Activated CD4-positive, alpha-beta T cell treated with anti-CD3 and anti-CD28 coated beads, Interleukin-2, Interleukin-6, amounts not matched to agents 100 ng/mL and 50 ng/mL, durations not matched to agents 16 hours and 8 hours (primary cell): ENCODE measurements at regions not wholly inside any gene's neighbourhood (a gene's known extent, or its start where the extent isn't known, plus 50 kb on each side); places are given as distances from the start of the nearest gene placed in this dataset.
A peak's percentile ranks its signal among the peaks of the same experiment; 100 is the strongest.

Source experiments
- DNase-seq: peaks from one replicate; pipeline ENCODE4 v3.0.0-alpha.2; 2020

GRCh38 chr13:24012648-24013047, 115.3 kb upstream of the C1QTNF9B start:
- no peak for DNase-seq

- no peak for DNase-seq
Observed at GRCh38 chr13:24013189-24013588, 115.9 kb upstream of the C1QTNF9B start.

DNA sequence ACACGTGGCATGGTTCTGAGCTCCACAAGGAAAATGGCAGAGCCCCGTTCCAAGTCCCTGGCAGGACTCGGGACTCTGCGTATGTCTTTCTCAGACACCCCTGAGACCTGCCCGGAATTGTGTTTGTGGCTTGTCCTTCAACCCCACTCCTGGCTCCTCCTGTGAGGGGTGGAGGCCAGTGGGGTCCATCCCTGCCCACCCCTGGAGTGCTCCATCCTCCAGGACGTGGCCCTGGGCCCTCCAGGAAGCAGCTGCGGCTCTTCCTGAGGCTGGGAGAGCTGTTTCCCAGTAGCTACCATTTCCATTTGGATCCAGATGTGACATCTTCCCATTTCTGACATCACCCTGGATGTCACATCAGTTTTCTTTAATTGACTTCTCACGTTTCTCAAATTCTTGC, 118.7 kb upstream of the C1QTNF9B start:
- DNase-seq: no peak

DNA sequence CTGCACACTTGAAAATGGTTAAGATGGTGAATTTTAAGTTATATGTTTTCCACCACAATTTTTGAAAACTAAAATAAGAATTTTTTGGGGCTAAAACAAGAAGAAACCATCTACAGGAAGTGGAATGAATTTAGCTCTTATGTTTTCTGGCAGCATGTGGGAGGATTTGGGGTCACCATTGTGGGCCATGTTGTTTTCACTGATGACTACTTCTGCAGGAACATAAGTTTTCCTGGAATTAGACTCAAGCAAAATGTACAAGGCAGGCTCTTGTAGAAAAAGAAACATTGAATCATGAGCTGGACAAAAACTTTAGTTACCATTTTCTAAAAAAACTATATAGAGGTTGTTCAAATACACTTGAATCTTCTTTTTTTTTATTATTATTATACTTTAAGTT, 125.3 kb upstream of the C1QTNF9B start:
- no peak for DNase-seq

DNA sequence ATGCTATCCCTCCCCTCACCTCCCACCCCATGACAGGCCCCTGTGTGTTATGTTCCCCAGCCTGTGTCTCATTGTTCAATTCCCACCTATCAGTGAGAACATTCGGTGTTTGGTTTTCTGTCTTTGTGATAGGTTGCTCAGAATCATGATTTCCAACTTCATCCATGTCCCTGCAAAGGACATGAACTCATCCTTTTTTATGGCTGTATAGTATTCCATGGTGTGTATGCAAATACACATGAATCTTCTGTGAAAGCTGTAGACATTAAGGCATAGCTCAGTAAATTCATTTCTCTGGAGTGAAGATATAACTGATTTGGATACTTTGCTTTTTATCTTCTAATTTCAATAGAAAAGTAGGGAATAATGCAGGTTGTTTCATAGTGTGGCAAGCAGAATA, 125.8 kb upstream of the C1QTNF9B start:
- DNase-seq: no peak

DNA sequence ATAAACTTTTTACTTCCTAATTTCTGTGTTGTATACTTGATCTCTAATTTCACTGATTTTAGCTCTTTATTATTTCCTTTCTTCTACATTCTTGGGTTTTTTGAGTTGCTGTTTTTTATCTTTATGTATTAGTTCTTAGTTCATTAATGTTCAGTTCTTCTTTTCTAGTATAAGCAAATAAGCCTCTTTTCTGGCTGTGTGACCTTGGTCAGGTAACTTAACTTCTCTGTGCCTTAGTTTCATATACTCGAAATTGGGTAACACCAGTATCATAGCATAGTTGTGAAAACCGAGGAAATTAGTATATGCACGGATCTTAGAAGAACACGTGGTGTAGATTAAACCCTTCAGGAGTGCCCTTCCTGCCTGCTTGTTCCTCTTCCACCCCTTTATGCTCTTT, 130.2 kb upstream of the C1QTNF9B start:
- no peak for DNase-seq

DNA sequence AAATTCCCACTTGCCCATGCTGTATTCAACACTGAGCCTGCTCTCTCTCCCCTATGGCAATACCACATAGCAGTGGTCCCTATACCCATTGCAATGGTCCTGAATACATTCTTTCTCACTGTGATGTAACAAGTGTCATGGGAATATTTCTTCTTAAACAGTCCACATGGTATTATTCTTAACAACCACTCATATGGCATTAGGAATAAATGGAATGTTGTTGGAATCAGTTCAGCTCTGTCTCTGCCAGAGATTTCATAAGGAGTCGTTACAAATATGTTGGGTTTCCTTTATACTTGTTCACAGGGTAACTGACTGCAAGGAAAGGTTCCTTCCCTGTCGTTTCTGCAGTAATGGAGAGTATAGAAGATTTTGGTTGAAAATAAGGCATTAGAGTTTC, 128.3 kb upstream of the SPATA13 start:
- DNase-seq: no peak

GRCh38 chr13:24032674-24033073, 127.8 kb upstream of the SPATA13 start:
- no peak for DNase-seq

- no peak for DNase-seq
Observed at GRCh38 chr13:24033527-24034302, 126.8 kb upstream of the SPATA13 start.

DNA sequence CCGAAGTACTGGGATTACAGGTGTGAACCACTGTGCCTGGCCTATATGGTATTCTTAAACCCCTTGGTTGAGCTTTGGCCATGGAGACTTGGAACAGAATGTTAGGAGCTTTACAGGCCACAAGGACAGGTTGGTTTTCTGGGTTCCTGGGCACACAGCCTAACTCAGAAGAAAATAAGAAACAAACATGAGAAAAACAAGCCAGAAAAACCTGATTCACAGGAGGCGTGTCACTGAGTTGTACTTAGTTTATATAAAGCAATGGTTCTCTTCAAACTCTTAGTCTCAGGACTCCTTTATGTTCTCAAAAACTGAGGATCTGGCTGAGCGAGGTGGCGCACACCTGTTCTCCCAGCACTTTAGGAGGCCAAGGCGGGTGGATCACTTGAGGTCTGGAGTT, 125.1 kb upstream of the SPATA13 start:
- no peak for DNase-seq

- DNase-seq: no peak
Observed at GRCh38 chr13:24036115-24036514, 124.4 kb upstream of the SPATA13 start.

DNA sequence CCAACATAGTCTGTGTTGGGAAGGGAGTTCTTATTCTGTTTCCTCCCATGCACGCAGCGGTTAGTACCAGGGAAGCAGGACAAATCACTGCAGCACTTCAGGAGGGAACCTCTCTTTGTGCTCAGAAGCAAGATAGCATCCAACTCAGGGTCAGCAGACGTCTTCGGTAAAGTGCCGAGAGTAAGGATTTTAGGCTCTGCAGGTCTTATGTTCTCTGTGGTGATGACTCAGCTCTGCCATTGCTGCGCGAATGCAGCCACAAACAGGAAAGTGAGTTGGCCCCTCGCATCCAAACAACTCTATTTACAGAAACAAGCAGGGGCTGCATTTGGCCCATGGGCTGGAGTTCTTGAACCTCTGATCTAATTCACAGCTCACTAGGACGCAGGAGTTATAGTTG, 122.1 kb upstream of the SPATA13 start:
- DNase-seq: peak; percentile 73

DNA sequence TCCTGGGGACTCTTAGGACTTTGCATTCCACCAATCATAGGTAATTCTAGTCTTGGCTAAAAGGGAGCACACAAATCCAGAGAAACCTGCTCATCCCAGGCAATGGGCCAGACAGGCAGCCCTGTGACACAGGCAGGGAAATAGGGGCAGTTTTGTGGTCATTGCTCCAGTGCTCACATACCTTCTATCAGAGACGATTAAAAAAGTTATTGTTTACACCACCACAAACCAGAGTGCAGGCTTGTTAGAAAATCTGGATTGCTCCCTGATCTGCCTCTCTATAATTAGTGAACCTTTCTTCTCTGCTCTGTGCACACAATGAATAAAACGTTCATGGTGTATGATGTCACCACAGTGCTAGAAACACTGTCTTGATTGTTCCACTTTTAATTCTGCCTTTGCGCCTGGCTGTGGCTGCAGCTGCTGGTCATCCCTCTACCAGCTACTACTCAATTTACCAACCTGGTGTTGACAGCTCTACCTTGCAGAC, 121.6 kb upstream of the SPATA13 start:
- peak; percentile 21 for DNase-seq

GRCh38 chr13:24039621-24040475, 120.7 kb upstream of the SPATA13 start:
- peak; percentile 57 for DNase-seq

DNA sequence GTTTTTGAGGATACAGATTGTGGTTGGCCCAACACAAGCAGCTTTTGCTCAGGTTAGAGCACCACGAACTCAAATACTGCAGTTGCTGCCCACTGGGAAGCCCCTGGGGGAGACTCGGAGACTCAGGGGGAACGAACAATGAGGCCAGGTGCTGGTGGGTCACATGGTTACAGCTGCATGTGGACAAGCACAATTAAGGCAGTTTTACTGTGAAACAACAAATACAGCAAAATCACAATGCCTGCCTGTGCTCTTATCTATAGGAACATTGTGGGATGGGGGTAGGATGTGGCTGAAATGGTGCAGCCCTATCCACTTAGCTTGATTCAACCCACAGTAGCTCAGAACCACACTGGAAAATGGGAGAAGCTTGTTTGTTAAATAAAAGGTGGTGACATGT, 119.7 kb upstream of the SPATA13 start:
- no peak for DNase-seq

- DNase-seq: no peak
Observed at GRCh38 chr13:24041651-24042225, 118.8 kb upstream of the SPATA13 start.

DNA sequence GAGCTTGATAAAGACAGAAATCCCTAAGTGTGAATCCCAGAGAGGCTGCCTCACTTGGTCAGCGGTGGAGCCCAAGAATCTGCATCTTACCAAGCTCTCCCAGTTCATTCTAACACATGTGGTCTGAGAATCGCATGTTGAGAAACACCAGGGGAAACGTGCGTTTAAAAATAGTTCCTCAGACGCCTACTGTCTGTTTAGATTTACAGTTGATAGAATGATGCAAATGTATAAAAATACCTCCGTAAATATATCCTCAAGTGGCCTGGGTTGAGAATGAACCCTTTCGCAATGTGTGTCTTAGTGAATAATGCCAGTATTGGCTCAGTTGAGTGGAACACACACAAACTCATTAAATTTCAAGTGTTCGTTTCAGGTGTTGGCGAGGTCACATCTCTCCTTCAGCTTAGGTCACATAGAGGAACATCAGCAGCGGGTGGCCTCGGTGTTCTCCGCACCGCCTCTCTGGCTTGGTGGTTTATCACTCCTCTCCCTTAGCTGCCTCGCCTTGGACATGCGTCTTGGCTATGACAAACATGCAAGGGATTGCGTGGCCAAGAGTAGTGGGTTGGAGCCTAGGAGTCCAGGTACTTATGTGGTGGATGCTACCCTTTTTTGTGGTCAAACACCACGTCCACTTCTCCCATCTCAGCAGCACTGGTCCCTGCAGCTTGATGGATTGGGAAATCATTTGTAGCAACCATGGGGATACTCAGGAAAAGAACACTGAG, 117.6 kb upstream of the SPATA13 start:
- no peak for DNase-seq

DNA sequence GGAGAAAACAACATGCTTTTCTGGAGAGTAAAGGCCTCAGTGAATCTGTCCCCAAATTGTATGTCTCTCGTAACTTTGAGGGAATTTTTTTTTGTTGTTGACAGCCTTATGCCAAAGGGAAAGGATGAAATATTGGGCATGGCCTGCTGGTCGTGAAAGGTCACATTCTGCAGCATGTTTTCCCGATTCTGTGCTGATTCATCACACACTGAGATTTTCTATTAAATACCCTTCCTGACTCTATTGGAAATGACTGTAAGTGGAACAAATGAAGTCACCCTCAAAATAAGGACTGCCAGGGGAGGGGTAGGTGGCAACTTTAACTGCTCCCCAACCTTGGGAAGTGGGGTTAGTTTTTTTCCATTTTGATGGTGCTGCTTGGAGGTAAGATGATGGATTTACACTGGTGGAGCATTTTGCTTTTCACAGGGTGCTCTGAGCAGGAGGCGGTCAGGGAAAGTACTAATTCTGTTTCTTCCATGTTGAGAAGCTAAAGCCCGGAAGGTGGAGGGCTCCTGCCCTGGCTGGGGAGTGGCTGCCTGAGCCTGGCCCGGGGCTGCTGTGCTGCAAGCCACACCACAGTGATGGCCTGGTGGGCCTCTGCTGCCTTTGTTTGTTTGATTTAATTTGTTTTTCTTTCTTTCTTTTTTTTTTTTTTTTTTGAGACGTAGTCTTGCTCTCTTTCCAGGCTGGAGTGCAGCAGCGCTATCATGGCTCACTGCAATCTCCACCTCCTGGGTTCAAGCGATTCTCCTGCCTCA, 116.8 kb upstream of the SPATA13 start:
- DNase-seq: peak; percentile 30

- DNase-seq: no peak
Observed at GRCh38 chr13:24045597-24045996, 114.9 kb upstream of the SPATA13 start.

- no peak for DNase-seq
Observed at GRCh38 chr13:24050292-24050711, 110.2 kb upstream of the SPATA13 start.

- no peak for DNase-seq
Observed at GRCh38 chr13:24050796-24051715, 109.5 kb upstream of the SPATA13 start.
